ENCODE measurements at regions not wholly inside any gene's neighbourhood (a gene's known extent, or its start where the extent isn't known, plus 50 kb on each side); places are given as distances from the start of the nearest gene placed in this dataset.
"Not testable (repeated sequence)": the region's sequence is repeated elsewhere in the genome, so short reads cannot be mapped to it uniquely, and the experiment has no call there.

- intact Hi-C loops (cut with micrococcal nuclease; ENCODE audit: unreplicated experiment) = no loop called here
- CTCF ChIA-PET (ENCODE audit: unreplicated experiment) = no interaction called here
- Histone ChIP-seq H3K9me3 (ENCODE audit: low read length) (0 out of 2 replicates have a peak, but pooled peaks cover 9% of the 10 kb centered on the region), H3K4me1 (ENCODE audit: insufficient read depth, low read length, poor library complexity, severe bottlenecking) (no peaks in the 10 kb centered on the region), H3K36me3 (ENCODE audit: insufficient read depth, low read length) (no peaks in the 10 kb centered on the region), H2AFZ (ENCODE audit: low read length) (no peak overlapping the region), H3K27ac (ENCODE audit: low read depth, low read length, poor library complexity, severe bottlenecking) (no peak overlapping the region), H4K20me1 (ENCODE audit: insufficient read depth, low read length) (no peaks in the 10 kb centered on the region), H3K4me3 (ENCODE audit: low read depth, low read length, poor library complexity, severe bottlenecking) (no peak overlapping the region), H3K4me2 (ENCODE audit: low read length) (no peak overlapping the region), H3K9me2 (ENCODE audit: insufficient read depth, low read length) (no peaks in the 10 kb centered on the region), H3K79me2 (ENCODE audit: insufficient read depth, low read depth, low read length) (no peaks in the 10 kb centered on the region)
- no TSS peak for BruUV-seq (replicated peaks)
- DNase-seq (ENCODE audit: low spot score) = no peak
- POLR2A ChIA-PET = interaction anchor here (0.7 to 1.0 kb wide), 2 partner anchors 16 to 151 kb away, joined by 3 read pairs; no protein-coding TSS in a partner anchor
- no peak for TF ChIP-seq EZH2phosphoT487 (IDR thresholded peaks at IDR 0.05; ENCODE audit: borderline replicate concordance, low read depth, low read length)
- TF ChIP-seq CTCF (conservative IDR thresholded peaks at IDR 0.05; ENCODE audit: low read length) = no peak
Observed at GRCh38 chr12:61291647-61292046, 968.6 kb upstream of the USP15 start.

GRCh38 chr12:61294011-61294410 lies 966.2 kb upstream of the USP15 start:
- BruUV-seq (replicated peaks) = not testable (repeated sequence)

GRCh38 chr12:61301817-61302216 lies 958.4 kb upstream of the USP15 start:
- Histone ChIP-seq H3K36me3 (ENCODE audit: insufficient read depth, low read length) (no peaks in the 10 kb centered on the region), H3K27ac (ENCODE audit: low read depth, low read length, poor library complexity, severe bottlenecking) (no peak overlapping the region), H3K9me2 (ENCODE audit: insufficient read depth, low read length) (no peaks in the 10 kb centered on the region), H3K79me2 (ENCODE audit: insufficient read depth, low read depth, low read length) (no peaks in the 10 kb centered on the region), H3K4me1 (ENCODE audit: insufficient read depth, low read length, poor library complexity, severe bottlenecking) (no peaks in the 10 kb centered on the region), H4K20me1 (ENCODE audit: insufficient read depth, low read length) (no peaks in the 10 kb centered on the region), H3K4me2 (ENCODE audit: low read length) (no peak overlapping the region), H3K4me3 (ENCODE audit: low read depth, low read length, poor library complexity, severe bottlenecking) (no peak overlapping the region), H2AFZ (ENCODE audit: low read length) (no peak overlapping the region), H3K9me3 (ENCODE audit: low read length) (no peaks in the 10 kb centered on the region)
- no peak for DNase-seq (ENCODE audit: low spot score)
- ChIA-PET CTCF (ENCODE audit: unreplicated experiment) (no interaction called here), POLR2A (no interaction called here)
- TF ChIP-seq CTCF (conservative IDR thresholded peaks at IDR 0.05; ENCODE audit: low read length) (no peak), EZH2phosphoT487 (IDR thresholded peaks at IDR 0.05; ENCODE audit: borderline replicate concordance, low read depth, low read length) (no peak)
- intact Hi-C loops (cut with micrococcal nuclease; ENCODE audit: unreplicated experiment) = no loop called here
- BruUV-seq (replicated peaks) = no TSS peak

More at GRCh38 chr12:61294011-61294410, 966.2 kb upstream of the USP15 start:
- H3K4me2 ChIP-seq (ENCODE audit: low read length); H3K9me2 ChIP-seq (ENCODE audit: insufficient read depth, low read length); H3K4me1 ChIP-seq (ENCODE audit: insufficient read depth, low read length, poor library complexity, severe bottlenecking); H4K20me1 ChIP-seq (ENCODE audit: insufficient read depth, low read length); CTCF ChIA-PET (ENCODE audit: unreplicated experiment); DNase-seq (ENCODE audit: low spot score); H2AFZ ChIP-seq (ENCODE audit: low read length); H3K36me3 ChIP-seq (ENCODE audit: insufficient read depth, low read length); intact Hi-C loops (cut with micrococcal nuclease; ENCODE audit: unreplicated experiment); H3K9me3 ChIP-seq (ENCODE audit: low read length); H3K27ac ChIP-seq (ENCODE audit: low read depth, low read length, poor library complexity, severe bottlenecking); H3K79me2 ChIP-seq (ENCODE audit: insufficient read depth, low read depth, low read length); H3K4me3 ChIP-seq (ENCODE audit: low read depth, low read length, poor library complexity, severe bottlenecking): not testable (repeated sequence)
- POLR2A ChIA-PET = interaction anchor here (0.6 kb wide), 1 partner anchor 71 kb away, joined by 3 read pairs; no protein-coding TSS in a partner anchor

All from OCI-LY7 (cell line).